Psoas muscle (tissue), 7 donors: ENCODE measurements at regions not wholly inside any gene's neighbourhood (a gene's known extent, or its start where the extent isn't known, plus 50 kb on each side); places are given as distances from the start of the nearest gene placed in this dataset.

ENCODE experiments used
- ATAC-seq, 4 donors: fragments of 200-7000 bp; cut with Tn5 transposase; one replicate each; pipeline ENCODE4 v1.9.1; 2020; ENCODE audit warnings: moderate library complexity in 3 of 4, mild to moderate bottlenecking in 2 of 4
- DNase-seq, 2 donors: peaks; one replicate each; pipeline ENCODE4 v3.0.0-alpha.2; 2020
- H3K27ac ChIP-seq: fragments of 200-600 bp; one replicate; pipeline ENCODE4 v1.8.0; 2022
- H3K27me3 ChIP-seq, 3 donors: fragments of 200-600 bp in 1 of 3; one replicate each; pipeline versions ENCODE4 v1.6.1 to v1.8.0; 2013 to 2022; ENCODE audit warnings: low read length in 2 of 3, mild to moderate bottlenecking in 2 of 3, moderate library complexity in 1 of 3; ENCODE audit not compliant: insufficient read depth in 3 of 3
- H3K36me3 ChIP-seq, 2 donors: fragments of 200-600 bp in 1 of 2; one replicate each; pipeline versions ENCODE4 v1.6.1 to v1.8.0; 2013 to 2022; ENCODE audit warnings: low read depth in 1 of 2, mild to moderate bottlenecking in 1 of 2, moderate library complexity in 1 of 2; ENCODE audit not compliant: insufficient read depth in 1 of 2
- H3K4me1 ChIP-seq: fragments of 200-600 bp; one replicate; pipeline ENCODE4 v1.8.0; 2022
- H3K4me3 ChIP-seq: fragments of 200-600 bp; one replicate; pipeline ENCODE4 v1.8.0; 2022; ENCODE audit warnings: mild to moderate bottlenecking
- H3K9me3 ChIP-seq: fragments of 200-600 bp; one replicate; pipeline ENCODE4 v1.8.0; 2022
- CTCF ChIP-seq: fragments of 200-600 bp; IDR thresholded peaks from one replicate; pipeline ENCODE4 v1.8.0; 2022; ENCODE audit warnings: antibody characterized with exemption
- WGBS, 3 donors: extraction: QIAGEN DNeasy Blood & Tissue Kit; methylation state at CpG; one replicate each; pipeline versions ENCODE4 v1.1.6 to v1.1.7; 2013; 5-methylcytosine and 5-hydroxymethylcytosine counted together
- intact Hi-C, 2 donors: fragments of 100-400 bp; cut with DNase I; formaldehyde crosslinking; loops; one replicate each; pipeline versions ENCODE4 v1.11.0 to v1.14.2; 2022
- donor health status: healthy with polysubstance abuse.
- donor health status: DM: no; HTN: no; CAD: no; lungs with moderate emphysema.
- donor health status: Bipolar disorder and iron deficiency.
- donor health status: healthy.
- donor health status: DM: yes; HTN: yes; CAD: no.
- donor health status: DM: no; HTN: no; CAD: no.
- donor health status: DM: yes; HTN: yes; CAD: no.

DNA sequence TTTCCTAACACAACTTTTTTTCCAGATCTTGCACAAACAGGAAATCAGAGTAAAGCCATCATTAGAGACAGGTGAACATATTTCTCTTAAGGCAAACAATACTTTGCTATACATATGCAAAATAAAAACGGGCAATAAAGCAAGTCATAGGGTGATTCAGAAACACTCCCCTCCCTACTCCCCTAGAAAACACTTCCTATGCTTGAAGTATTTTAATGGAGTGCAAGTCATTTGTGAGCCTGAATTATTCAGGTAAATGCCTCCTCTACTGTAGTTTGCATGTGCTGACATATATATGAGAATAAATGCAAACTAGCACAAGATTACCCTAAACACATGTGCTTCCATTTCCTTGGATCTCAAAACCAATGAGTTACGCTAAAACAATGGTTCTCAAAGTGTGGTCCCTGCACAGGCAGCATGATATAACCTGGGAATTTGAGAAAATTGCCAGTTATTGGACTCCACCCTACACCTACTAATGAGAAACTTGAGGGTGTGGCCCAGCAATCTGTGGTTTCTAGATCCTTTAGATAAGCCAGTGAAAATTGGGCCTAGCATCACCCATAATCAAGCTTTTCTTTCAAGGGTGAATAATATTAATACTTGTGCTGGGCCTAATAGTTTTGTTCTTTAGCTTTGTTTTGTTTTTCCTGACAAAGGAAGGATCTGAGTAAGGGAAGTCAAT lies 159.7 kb upstream of the BMP4 start:
- Histone ChIP-seq H3K4me1 (no peaks in the 10 kb centered on the region), H3K36me3 (no peaks in the 10 kb centered on the region), H3K27me3 (no peaks in the 10 kb centered on the region), H3K27ac (no peak overlapping the region), H3K9me3 (no peaks in the 10 kb centered on the region), H3K4me3 (no peak overlapping the region)
- ATAC-seq (no peak), DNase-seq (no peak)
- WGBS, 3 donors, result 84 to 93% (median 91%) methylated on average over 2 of the region's 2 CpGs
- intact Hi-C loops, result no loop called here
- no peak for TF ChIP-seq CTCF

- 21 to 59% (median 31%) methylated on average over 2 of the region's 2 CpGs for WGBS, 3 donors
- Histone ChIP-seq H3K4me3 (no peak overlapping the region), H3K9me3 (no peaks in the 10 kb centered on the region), H3K27me3 (no peaks in the 10 kb centered on the region), H3K4me1 (no peaks in the 10 kb centered on the region), H3K36me3 (no peaks in the 10 kb centered on the region), H3K27ac (no peak overlapping the region)
- DNase-seq, result no peak
- TF ChIP-seq CTCF, result no peak
- ATAC-seq, result no peak
- intact Hi-C loops, result no loop called here
These were observed 160.3 kb upstream of the BMP4 start for GRCh38 chr14:54116972-54117371.

DNA sequence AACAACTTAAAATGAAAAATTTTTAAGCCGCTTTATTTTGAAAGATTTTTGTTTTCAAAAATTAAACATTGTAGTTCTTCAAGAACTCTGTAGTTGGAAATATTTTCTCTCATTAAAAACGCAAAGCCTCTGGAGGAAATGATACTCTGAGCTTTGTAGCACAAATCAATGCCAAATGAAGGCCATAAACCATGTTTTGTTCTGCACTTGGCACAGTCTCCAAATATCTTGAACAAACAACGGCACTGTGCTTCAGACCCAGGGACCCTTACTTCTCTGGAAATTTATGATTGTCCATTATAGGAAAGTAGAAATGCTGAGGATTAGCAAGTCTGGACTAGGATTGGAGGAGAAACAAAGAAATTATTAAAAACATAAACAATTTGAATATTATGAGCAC lies 160.8 kb upstream of the BMP4 start:
- ATAC-seq, result no peak
- Histone ChIP-seq H3K4me3 (no peak overlapping the region), H3K36me3 (no peaks in the 10 kb centered on the region), H3K9me3 (no peaks in the 10 kb centered on the region), H3K4me1 (no peaks in the 10 kb centered on the region), H3K27me3 (no peaks in the 10 kb centered on the region), H3K27ac (no peak overlapping the region)
- WGBS, 3 donors, result 6 to 21% (median 11%) methylated on average over 3 of the region's 3 CpGs
- TF ChIP-seq CTCF, result no peak
- intact Hi-C loops, result no loop called here
- DNase-seq, result no peak

DNA sequence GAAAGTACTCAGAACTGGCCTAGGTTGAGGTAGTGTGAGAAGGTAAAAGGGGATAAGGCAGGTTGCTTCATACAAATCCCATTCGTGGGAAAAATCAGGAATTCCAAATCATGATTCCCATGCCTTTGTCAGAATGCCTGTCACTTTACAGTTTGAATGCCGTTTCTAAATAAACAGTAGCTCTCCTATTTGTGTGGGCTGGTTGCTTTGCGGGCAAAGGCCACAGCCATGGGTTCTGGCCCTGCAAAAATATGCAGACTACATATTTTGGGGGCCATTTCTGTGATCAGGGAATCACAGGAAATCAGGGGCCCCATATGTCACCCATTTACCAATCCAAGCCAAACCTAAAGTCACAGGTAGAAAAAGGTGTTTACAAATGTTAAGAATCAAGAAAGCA lies 161.3 kb upstream of the BMP4 start:
- ATAC-seq (no peak), DNase-seq (no peak)
- TF ChIP-seq CTCF, result no peak
- WGBS, 3 donors, result 75 to 79% (median 76%) methylated on average over 3 of the region's 3 CpGs
- Histone ChIP-seq H3K4me1 (no peaks in the 10 kb centered on the region), H3K27me3 (no peaks in the 10 kb centered on the region), H3K9me3 (no peaks in the 10 kb centered on the region), H3K36me3 (no peaks in the 10 kb centered on the region), H3K4me3 (no peak overlapping the region), H3K27ac (no peak overlapping the region)
- intact Hi-C loops, result no loop called here

GRCh38 chr14:54120260-54120659 lies 163.6 kb upstream of the BMP4 start:
- no peaks in the 10 kb centered on the region for H3K27me3 ChIP-seq
- ATAC-seq, result no peak
- DNase-seq, result no peak
- WGBS, 3 donors, result 22 to 38% (median 26%) methylated on average over 1 of the region's 1 CpG
- no peaks in the 10 kb centered on the region for H3K4me1 ChIP-seq
- H3K4me3 ChIP-seq, result no peak overlapping the region
- no peak for TF ChIP-seq CTCF
- H3K36me3 ChIP-seq, result no peaks in the 10 kb centered on the region
- intact Hi-C loops, result no loop called here
- H3K9me3 ChIP-seq, result no peaks in the 10 kb centered on the region
- H3K27ac ChIP-seq, result no peak overlapping the region
